T-helper 17 cell (primary cell): ENCODE measurements at regions not wholly inside any gene's neighbourhood (a gene's known extent, or its start where the extent isn't known, plus 50 kb on each side); places are given as distances from the start of the nearest gene placed in this dataset.

Experiments used
- ATAC-seq: fragments of 150-1000 bp; cut with Tn5 transposase; 2 replicates; pipeline ENCODE4 v1.10.0; 2021; ENCODE audit warnings: mild to moderate bottlenecking, moderate library complexity
- DNase-seq, 3 donors: peaks; one replicate each; pipeline versions ENCODE4 v3.0.0 to v3.0.0-alpha.2; 2020 to 2021
- H3K9me3 ChIP-seq: one replicate; pipeline ENCODE4 v1.7.0; 2013; ENCODE audit warnings: low read length, mild to moderate bottlenecking; ENCODE audit not compliant: control insufficient read depth, poor library complexity, severe bottlenecking
- H3K27ac Mint-ChIP-seq: one replicate; pipeline ENCODE4 v1.8.0; 2022; ENCODE audit warnings: mild to moderate bottlenecking, moderate library complexity, mixed read lengths
- H3K27me3 Mint-ChIP-seq: one replicate; pipeline ENCODE4 v1.8.0; 2022; ENCODE audit warnings: mixed read lengths
- H3K36me3 Mint-ChIP-seq: one replicate; pipeline ENCODE4 v1.8.0; 2022; ENCODE audit warnings: low read depth, mixed read lengths
- H3K4me1 Mint-ChIP-seq: one replicate; pipeline ENCODE4 v1.8.0; 2022; ENCODE audit warnings: mild to moderate bottlenecking, mixed read lengths
- H3K4me3 Mint-ChIP-seq: one replicate; pipeline ENCODE4 v1.8.0; 2022; ENCODE audit warnings: mild to moderate bottlenecking, moderate library complexity, mixed read lengths

DNA sequence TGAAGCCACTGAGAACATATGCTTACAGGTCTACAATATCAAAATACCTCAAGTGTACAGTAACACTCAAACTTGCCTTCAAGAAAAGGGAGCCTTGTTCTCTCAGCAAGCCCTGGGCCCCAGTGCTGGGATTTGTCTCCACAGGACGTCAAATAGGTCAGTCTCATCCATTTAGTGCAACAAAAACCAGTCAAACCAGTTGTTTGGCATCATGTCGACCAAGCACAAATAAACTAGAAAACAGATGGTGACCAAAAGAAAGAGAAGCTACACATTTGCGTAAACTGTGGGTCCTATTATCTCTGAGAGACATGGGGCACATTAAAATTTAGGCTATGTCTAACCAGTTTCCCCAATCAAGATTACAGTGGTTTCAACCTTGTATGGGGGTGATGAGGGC, 182.6 kb upstream of the PKDCC start:
- Mint-ChIP-seq H3K4me1 (peaks cover 18% of the 10 kb centered on the region), H3K27ac (no peak overlapping the region), H3K36me3 (no peaks in the 10 kb centered on the region)

DNA sequence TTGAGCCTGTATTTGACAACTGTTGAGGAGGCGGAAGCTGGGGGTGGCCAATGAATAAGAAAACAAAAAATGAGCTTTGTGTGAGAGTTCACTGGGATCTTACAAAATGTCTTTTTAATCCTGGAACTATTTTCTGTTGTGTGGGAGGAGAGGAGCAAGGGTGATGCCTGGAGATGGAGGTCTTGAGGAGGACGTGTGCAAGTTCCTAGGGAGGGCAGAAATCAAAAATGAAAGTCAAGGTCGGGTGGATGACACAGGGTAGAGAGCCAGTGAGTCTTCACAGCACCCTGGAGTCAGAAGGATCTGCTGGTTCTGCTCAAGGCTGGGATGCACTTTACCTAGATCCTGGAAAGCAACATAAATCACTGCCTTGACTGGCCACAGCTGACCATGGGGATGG, 180.3 kb upstream of the PKDCC start:
- Mint-ChIP-seq H3K4me3 (peak overlapping the region; percentile 84), H3K36me3 (no peaks in the 10 kb centered on the region), H3K27me3 (peaks cover 22% of the 10 kb centered on the region), H3K4me1 (peaks cover 33% of the 10 kb centered on the region), H3K27ac (peak overlapping the region; percentile 47)
- no peak for DNase-seq
- no peaks in the 10 kb centered on the region for H3K9me3 ChIP-seq
- ATAC-seq: no peak

More for the DNA sequence above, 182.6 kb upstream of the PKDCC start:
- H3K9me3 ChIP-seq: no peaks in the 10 kb centered on the region
- Mint-ChIP-seq H3K27me3 (peaks cover 22% of the 10 kb centered on the region), H3K4me3 (no peak overlapping the region)
- DNase-seq (no peak), ATAC-seq (no peak)

DNA sequence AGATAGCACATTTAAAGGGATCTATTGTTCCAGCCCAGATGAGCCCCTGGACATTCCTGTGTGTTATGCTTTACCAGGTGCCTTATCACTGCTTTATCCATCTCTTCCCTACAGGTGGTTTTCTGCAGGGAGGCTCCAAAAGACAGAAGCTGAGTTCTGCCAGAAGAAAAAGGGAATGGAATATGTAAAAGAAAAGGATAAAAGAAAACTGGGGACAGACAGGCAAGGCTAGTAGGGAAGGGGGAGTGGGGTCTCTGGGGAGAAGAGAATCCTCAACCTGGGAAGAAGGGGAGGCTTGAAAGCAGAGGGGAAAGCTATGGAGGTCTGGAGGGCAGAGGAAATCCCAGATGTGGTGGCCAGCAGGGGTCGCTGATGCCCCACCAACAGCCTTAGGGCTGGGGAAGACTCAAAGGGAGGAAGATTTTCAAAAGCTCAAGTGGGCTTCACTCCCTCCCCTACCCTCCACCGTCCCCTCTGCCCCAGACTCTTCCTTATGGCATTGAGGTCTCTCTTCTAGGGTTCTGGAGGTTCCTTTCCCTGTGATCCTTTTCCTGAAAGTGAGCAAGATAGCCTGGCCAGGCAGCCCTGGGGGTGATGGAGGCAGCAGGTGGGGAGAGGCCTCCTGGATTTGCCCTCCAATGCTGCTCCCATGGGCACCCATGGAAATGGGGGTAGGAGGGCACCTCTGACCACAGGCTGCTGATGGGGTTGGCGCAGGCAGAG, 178.1 kb upstream of the PKDCC start:
- DNase-seq (peak; percentile 56 to 66 (median 59)), ATAC-seq (peak; percentile 85)
- Mint-ChIP-seq H3K36me3 (no peaks in the 10 kb centered on the region), H3K4me1 (peaks cover 38% of the 10 kb centered on the region), H3K27me3 (peaks cover 11% of the 10 kb centered on the region), H3K4me3 (no peak overlapping the region), H3K27ac (no peak overlapping the region)
- H3K9me3 ChIP-seq: no peaks in the 10 kb centered on the region

DNA sequence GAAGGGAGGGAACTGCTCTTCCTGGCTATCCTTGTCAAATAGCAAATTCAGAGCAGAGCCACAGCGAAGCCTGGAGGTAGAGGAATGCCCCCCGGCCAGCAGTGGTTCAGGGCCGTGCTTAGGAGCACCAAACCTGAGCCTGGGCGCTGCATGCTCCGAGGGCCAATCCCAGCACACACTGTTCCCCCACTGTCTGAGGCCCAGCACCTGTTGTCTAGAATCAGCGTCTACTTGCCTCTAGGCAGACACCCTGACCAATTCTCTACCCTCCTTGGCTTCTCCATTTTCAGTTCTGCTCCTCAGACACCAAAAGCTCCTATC, 177.6 kb upstream of the PKDCC start:
- DNase-seq (no peak), ATAC-seq (no peak)
- Mint-ChIP-seq H3K27ac (peak overlapping the region; percentile 60), H3K36me3 (no peaks in the 10 kb centered on the region), H3K4me3 (peak overlapping the region; percentile 33), H3K4me1 (peaks cover 38% of the 10 kb centered on the region), H3K27me3 (peaks cover 11% of the 10 kb centered on the region)
- H3K9me3 ChIP-seq: no peaks in the 10 kb centered on the region

DNA sequence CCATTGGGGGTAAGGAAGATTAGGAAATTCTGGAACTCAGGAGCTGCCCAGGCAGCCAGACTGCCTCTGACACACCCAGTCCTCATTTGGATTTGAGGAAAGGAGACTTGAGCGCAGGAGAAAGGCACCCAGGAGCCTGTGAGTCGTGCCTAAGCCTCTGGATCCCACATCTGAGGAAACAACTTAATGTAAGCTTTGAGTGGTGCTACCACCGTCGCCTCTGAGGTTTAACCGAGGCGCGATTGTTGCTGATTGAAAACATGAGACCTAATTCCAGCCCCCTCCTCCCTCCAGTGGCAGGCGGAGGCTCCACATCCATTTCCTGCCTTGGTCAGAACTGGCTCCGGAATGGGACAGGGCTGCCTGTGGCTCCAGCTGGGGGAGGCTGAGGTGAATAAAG, 176.7 kb upstream of the PKDCC start:
- peak overlapping the region; percentile 60 for H3K27ac Mint-ChIP-seq
- no peaks in the 10 kb centered on the region for H3K36me3 Mint-ChIP-seq
- no peaks in the 10 kb centered on the region for H3K9me3 ChIP-seq
- H3K4me1 Mint-ChIP-seq: peaks cover 38% of the 10 kb centered on the region
- no peak for DNase-seq
- peaks cover 10% of the 10 kb centered on the region for H3K27me3 Mint-ChIP-seq
- no peak for ATAC-seq
- no peak overlapping the region for H3K4me3 Mint-ChIP-seq

DNA sequence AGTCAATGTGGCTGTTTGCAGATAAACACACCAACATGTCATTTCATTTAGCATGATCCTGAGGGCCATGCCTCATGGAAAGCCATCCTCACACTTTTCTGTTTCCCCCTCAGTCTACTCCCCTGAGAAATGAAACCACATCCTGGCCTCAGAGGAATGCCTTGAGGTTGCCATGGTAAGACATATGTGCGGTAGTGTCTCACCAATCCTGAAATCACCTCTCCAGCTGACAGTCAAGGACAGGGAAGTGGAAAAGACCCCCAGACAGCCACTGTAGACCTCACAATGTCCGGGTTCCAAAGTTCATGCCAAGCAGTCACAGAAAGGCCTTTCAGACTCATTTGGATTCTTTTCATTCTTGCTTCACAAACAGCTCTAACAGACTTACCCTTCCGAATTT, 175.2 kb upstream of the PKDCC start:
- Mint-ChIP-seq H3K27me3 (no peaks in the 10 kb centered on the region), H3K36me3 (peaks cover 4% of the 10 kb centered on the region), H3K4me3 (peak overlapping the region; percentile 47), H3K27ac (no peak overlapping the region), H3K4me1 (peaks cover 33% of the 10 kb centered on the region)
- ATAC-seq (no peak), DNase-seq (no peak)
- no peaks in the 10 kb centered on the region for H3K9me3 ChIP-seq

DNA sequence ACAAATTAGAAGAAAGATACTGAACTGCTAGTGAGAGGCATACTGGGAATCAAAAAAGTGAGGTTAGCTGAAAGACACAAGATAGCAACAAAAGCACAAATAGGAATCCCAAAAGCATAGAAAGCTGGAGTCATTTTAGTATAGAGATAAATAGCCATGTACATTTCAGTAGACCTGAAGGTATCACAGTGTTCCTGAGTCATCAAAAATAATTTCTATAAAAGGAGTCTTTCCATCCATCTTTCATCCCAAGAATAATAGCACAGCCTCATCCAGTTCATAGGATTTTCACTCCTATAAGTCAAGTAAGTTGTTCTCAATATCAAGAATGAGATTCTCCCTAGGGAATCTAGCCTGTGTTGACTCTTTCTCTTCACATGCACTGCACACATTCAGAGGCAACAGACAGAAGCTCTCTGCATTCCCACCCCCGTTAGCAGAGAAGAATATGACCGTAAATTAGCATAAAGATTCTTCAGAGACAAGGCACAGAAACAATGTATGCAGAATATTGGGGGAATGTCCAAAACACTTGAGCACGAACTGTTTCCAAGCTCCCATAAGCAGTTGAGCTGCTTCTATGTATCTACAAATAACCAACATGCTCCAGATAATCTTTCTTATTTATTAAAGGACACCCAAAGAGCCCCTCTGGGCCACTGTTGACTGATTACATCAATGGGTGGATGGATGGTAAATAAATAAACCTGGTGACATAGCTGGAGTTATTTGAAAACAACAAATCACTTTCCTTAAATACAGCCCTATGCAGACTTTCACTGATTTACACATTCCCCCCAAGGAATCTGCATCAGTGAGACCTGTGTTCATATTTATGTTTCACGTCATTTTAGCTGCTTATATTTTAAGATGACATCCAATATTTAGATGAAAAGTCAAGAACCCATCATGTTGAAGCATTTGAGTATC, 174.5 kb upstream of the PKDCC start:
- DNase-seq: no peak
- no peak for ATAC-seq
- Mint-ChIP-seq H3K27ac (peak overlapping the region; percentile 71), H3K27me3 (no peaks in the 10 kb centered on the region), H3K4me1 (peaks cover 28% of the 10 kb centered on the region), H3K36me3 (peaks cover 4% of the 10 kb centered on the region), H3K4me3 (peak overlapping the region; percentile 47)
- H3K9me3 ChIP-seq: no peaks in the 10 kb centered on the region

DNA sequence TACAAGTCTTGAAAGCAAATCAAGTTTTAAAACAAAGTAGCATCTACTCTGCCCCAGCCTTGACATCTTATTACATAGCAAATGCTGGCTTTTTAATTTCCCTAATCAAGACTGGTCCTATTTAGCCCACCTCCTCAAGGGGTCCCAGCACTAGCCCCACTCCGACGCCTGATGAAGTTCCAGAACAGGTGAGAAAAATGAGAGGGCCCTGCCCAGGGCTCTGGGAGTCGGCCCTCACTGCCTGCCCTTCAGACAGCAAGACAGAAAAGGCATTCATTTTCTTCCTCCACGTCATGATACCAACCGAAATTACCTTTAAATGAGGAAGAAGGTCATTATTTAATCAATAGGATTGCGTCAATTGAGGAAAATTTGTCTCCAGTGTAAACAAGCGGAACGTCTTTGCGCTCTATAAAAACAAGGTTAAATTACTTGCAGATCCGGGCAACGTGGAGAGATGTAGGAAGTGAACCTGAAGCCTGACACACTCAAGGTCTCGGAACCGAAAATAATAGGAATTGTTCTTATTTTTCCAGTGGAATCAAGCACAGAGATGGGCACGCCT, 170.6 kb upstream of the PKDCC start:
- ATAC-seq (no peak), DNase-seq (no peak)
- H3K9me3 ChIP-seq: no peaks in the 10 kb centered on the region
- Mint-ChIP-seq H3K36me3 (peaks cover 6% of the 10 kb centered on the region), H3K27me3 (peaks cover 14% of the 10 kb centered on the region), H3K27ac (no peak overlapping the region), H3K4me1 (peaks cover 23% of the 10 kb centered on the region), H3K4me3 (no peak overlapping the region)

DNA sequence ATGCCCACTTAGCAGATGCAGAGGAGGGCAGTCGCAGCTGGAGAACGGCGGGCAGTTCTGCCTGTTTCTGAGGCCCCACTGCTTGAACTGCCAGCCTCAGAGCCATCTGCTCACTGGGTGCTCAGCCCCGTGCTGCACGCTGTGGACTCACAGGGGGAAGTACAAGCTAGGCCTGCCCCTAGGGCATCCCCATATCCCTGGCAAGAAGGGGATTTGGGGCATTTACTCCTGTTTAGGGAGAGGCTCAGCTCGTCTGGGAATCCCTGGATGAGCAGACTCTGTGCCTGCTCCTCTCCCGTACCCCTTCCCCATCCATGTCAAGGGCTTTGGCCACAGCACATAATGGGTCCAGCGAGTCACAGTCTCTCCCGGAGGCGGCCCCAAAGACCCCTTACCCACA, 169.8 kb upstream of the PKDCC start:
- Mint-ChIP-seq H3K36me3 (peaks cover 6% of the 10 kb centered on the region), H3K27me3 (peaks cover 14% of the 10 kb centered on the region), H3K4me3 (no peak overlapping the region), H3K27ac (no peak overlapping the region), H3K4me1 (peaks cover 17% of the 10 kb centered on the region)
- ATAC-seq (no peak), DNase-seq (no peak)
- no peaks in the 10 kb centered on the region for H3K9me3 ChIP-seq

DNA sequence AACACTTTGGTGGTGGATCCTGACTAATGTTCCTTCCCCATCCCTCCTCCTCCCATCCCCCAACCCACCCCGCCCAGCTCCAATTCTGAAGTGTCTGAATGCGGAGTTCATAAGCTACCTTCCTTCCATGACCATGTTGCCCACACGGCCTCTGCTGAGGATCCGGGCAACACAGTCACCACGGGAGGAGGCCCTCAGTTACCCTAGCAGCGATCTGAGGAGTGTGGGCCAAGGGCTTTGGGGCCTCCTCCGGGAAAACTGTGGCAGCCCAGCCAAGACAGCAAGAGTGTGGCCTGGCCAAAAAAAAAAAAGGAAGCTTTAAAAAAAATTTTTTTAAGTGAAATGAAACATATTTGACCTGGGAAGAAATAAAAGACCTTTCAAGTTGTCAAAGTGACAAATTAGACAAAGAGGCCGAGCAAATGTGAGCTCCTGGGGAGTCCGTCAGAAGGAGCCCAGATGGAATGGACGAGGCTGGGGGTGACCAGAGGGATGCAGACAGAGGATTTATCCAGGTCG, 169.0 kb upstream of the PKDCC start:
- no peak for ATAC-seq
- H3K4me3 Mint-ChIP-seq: peak overlapping the region; percentile 66
- H3K27me3 Mint-ChIP-seq: peaks cover 14% of the 10 kb centered on the region
- no peaks in the 10 kb centered on the region for H3K9me3 ChIP-seq
- DNase-seq: no peak
- H3K36me3 Mint-ChIP-seq: peaks cover 6% of the 10 kb centered on the region
- no peak overlapping the region for H3K27ac Mint-ChIP-seq
- peaks cover 17% of the 10 kb centered on the region for H3K4me1 Mint-ChIP-seq

DNA sequence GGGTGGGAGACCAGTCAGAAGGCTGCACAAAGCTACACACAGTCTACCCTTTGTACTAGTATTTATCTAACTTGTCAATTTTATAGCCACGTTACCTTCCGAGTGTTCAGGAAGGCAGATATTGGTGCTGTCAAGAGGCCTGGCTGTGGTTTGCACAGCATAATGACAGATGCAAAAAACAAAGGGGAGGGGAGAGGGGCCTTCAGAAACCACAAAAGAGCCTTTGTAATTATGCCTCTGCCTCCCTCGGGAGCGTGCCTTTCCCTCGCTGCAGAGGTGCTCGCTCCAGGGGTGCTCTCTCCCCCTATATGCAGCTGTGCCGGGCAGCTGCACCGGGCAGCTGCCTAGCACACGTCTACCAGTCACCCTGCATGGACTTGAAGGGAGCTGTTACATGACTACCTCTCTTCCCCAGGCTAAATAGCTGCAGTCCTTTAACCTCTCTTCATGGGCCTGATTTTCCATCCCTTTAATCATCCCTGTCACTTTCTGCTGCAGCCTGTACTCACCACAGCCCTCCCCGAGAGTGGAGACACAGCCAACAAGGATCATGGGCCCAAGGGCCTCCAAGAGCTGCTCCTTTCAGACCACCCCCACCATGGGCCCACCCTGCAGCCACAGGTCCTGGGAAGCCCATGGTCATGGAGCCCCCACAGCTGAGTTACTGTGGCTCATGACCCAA, 168.4 kb upstream of the PKDCC start:
- Mint-ChIP-seq H3K27ac (peak overlapping the region; percentile 29), H3K27me3 (peaks cover 14% of the 10 kb centered on the region), H3K4me1 (peaks cover 15% of the 10 kb centered on the region), H3K4me3 (peak overlapping the region; percentile 66), H3K36me3 (peaks cover 6% of the 10 kb centered on the region)
- DNase-seq (no peak), ATAC-seq (peak; percentile 47)
- no peaks in the 10 kb centered on the region for H3K9me3 ChIP-seq

DNA sequence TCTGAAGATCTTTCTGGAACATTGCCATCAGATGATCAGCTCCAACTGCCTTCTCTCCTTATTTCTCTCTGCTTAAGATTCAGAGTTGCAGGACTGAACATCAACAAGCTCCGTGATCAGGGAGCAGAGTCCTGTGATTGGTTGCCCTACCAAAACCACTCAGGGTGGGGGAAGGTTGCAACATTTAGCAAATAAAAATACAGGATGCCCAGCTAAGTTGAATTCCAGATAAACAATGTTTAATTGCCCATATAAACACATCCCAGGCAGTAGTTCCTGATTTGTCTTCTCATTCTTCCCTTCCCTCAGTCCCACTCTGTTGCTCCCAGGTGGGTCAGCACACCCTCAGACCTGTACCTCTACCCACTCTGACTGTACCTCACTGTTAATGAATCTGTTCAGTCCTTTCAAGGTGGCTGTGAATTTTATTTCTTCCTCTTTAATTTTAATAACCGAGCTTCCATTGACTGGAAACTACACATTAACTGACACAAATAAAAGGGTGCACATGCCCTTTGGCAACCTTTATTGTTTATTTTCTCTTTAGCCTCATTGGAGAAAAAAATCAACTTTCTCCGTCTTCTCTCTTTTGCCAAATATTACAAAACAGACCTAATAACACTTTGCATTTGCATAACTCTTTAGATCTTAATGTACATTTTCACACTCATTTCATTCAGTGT, 167.1 kb upstream of the PKDCC start:
- DNase-seq: no peak
- Mint-ChIP-seq H3K4me3 (peak overlapping the region; percentile 19), H3K27ac (peak overlapping the region; percentile 29), H3K27me3 (peaks cover 14% of the 10 kb centered on the region), H3K4me1 (peaks cover 15% of the 10 kb centered on the region), H3K36me3 (peaks cover 6% of the 10 kb centered on the region)
- no peak for ATAC-seq
- no peaks in the 10 kb centered on the region for H3K9me3 ChIP-seq
